ENCODE measurements at regions not wholly inside any gene's neighbourhood (a gene's known extent, or its start where the extent isn't known, plus 50 kb on each side); places are given as distances from the start of the nearest gene placed in this dataset.
"Not testable (repeated sequence)": the region's sequence is repeated elsewhere in the genome, so short reads cannot be mapped to it uniquely, and the experiment has no call there.

DNA sequence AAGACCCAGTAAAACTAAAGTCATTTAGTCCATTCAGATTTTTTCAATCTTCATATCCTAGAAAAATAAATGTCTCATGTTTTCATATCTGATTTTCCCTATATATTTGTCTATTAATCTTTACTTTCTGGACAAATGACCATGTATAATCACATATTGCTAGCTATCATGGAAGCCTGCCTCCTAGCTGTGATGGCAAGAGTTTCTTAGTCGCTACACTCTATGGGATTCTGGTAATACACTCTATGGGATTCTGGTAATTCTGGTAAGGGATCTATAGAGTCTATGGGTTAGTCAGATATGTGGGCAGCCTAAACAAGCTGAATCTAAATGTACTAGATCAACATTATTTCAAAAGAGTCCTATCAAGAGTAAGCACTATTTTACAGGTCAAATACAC lies 198.7 kb upstream of the LHX8 start:
- no peak for DNase-seq
- ChIA-PET CTCF (no interaction called here), POLR2A (no interaction called here)
- Mint-ChIP-seq H3K9me3 (peaks cover 0 to 13% (median 5%) of the 10 kb centered on the region in 11 donors), H3K36me3 (no peaks in the 10 kb centered on the region), H3K4me3 (no peak overlapping the region), H3K27me3 (no peaks in the 10 kb centered on the region), H3K27ac (no peak overlapping the region), H3K4me1 (no peaks in the 10 kb centered on the region)
- Histone ChIP-seq H3K9me3 (ENCODE audit: control insufficient read depth in 2 of 3, low read length in 3 of 3) (peaks cover 0 to 3% (median 0%) of the 10 kb centered on the region in 3 experiments), H3K27me3 (ENCODE audit: control insufficient read depth in 2 of 2, insufficient read depth in 2 of 2, low read length in 2 of 2) (no peaks in the 10 kb centered on the region), H3K4me1 (ENCODE audit: control insufficient read depth in 2 of 2, insufficient read depth in 2 of 2, low read length in 2 of 2) (no peaks in the 10 kb centered on the region), H3K27ac (ENCODE audit: low read depth, low read length) (no peak overlapping the region), H3K36me3 (ENCODE audit: control insufficient read depth in 2 of 3, insufficient read depth in 3 of 3, low read length in 3 of 3) (no peaks in the 10 kb centered on the region), H3K4me3 (ENCODE audit: low read length) (no peak overlapping the region)
- no peak for ATAC-seq
- intact Hi-C loops (cut with micrococcal nuclease): no loop called here

GRCh38 chr1:74937176-74937575 lies 197.0 kb upstream of the LHX8 start:
- H3K27ac ChIP-seq (ENCODE audit: low read depth, low read length): no peak overlapping the region
- ATAC-seq: no peak
- H3K9me3 ChIP-seq (ENCODE audit: control insufficient read depth in 2 of 3, low read length in 3 of 3): no peaks in the 10 kb centered on the region
- ChIA-PET CTCF (no interaction called here), POLR2A (no interaction called here)
- H3K4me3 ChIP-seq (ENCODE audit: low read length): no peak overlapping the region
- H3K27me3 ChIP-seq (ENCODE audit: control insufficient read depth in 2 of 2, insufficient read depth in 2 of 2, low read length in 2 of 2): no peaks in the 10 kb centered on the region
- peaks cover 0 to 20% (median 6%) of the 10 kb centered on the region in 11 donors for H3K9me3 Mint-ChIP-seq
- no peak for DNase-seq
- no peaks in the 10 kb centered on the region for H3K4me1 Mint-ChIP-seq
- H3K36me3 Mint-ChIP-seq: no peaks in the 10 kb centered on the region
- intact Hi-C loops (cut with micrococcal nuclease): no loop called here
- H3K4me3 Mint-ChIP-seq: no peak overlapping the region
- H3K36me3 ChIP-seq (ENCODE audit: control insufficient read depth in 2 of 3, insufficient read depth in 3 of 3, low read length in 3 of 3): no peaks in the 10 kb centered on the region
- H3K27ac Mint-ChIP-seq: no peak overlapping the region
- H3K27me3 Mint-ChIP-seq: no peaks in the 10 kb centered on the region
- H3K4me1 ChIP-seq (ENCODE audit: control insufficient read depth in 2 of 2, insufficient read depth in 2 of 2, low read length in 2 of 2): no peaks in the 10 kb centered on the region

GRCh38 chr1:74943046-74943445 lies 191.1 kb upstream of the LHX8 start:
- Mint-ChIP-seq H3K27ac (no peak overlapping the region), H3K4me3 (no peak overlapping the region), H3K4me1 (no peaks in the 10 kb centered on the region), H3K27me3 (peaks cover 0 to 4% (median 0%) of the 10 kb centered on the region in 5 donors), H3K36me3 (no peaks in the 10 kb centered on the region), H3K9me3 (peaks cover 2 to 18% (median 7%) of the 10 kb centered on the region in 11 donors)
- no peak overlapping the region for H3K27ac ChIP-seq (ENCODE audit: low read depth, low read length)
- DNase-seq: no peak
- H3K9me3 ChIP-seq (ENCODE audit: control insufficient read depth in 2 of 3, low read length in 3 of 3): no peaks in the 10 kb centered on the region
- H3K27me3 ChIP-seq (ENCODE audit: control insufficient read depth in 2 of 2, insufficient read depth in 2 of 2, low read length in 2 of 2): no peaks in the 10 kb centered on the region
- ChIA-PET POLR2A (no interaction called here), CTCF (no interaction called here)
- no peaks in the 10 kb centered on the region for H3K36me3 ChIP-seq (ENCODE audit: control insufficient read depth in 2 of 3, insufficient read depth in 3 of 3, low read length in 3 of 3)
- no peaks in the 10 kb centered on the region for H3K4me1 ChIP-seq (ENCODE audit: control insufficient read depth in 2 of 2, insufficient read depth in 2 of 2, low read length in 2 of 2)
- ATAC-seq: no peak
- H3K4me3 ChIP-seq (ENCODE audit: low read length): no peak overlapping the region
- intact Hi-C loops (cut with micrococcal nuclease): no loop called here

DNA sequence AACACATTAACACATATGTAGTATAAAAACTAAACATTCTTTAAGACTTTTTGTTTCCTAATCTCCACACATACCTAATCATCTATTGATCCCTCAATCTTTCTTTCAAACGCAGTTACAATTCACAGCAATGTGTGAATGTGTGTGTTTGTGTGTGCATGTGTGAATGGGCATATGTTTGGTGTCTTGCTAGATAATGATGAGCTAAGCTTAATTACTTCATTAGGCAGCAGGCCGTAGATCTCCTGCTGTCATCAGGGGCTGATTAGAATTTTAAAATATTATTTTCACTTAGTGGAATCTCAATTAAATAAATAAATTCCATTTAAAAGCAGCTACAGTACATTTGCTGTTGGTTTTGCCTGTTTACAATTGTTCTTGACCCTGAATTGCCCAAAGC lies 187.8 kb upstream of the LHX8 start:
- DNase-seq (no peak), ATAC-seq (no peak)
- Mint-ChIP-seq H3K36me3 (peaks cover 0 to 3% (median 0%) of the 10 kb centered on the region in 5 donors), H3K27ac (no peak overlapping the region), H3K4me3 (no peak overlapping the region), H3K27me3 (peaks cover 0 to 4% (median 0%) of the 10 kb centered on the region in 5 donors), H3K4me1 (no peaks in the 10 kb centered on the region), H3K9me3 (peaks cover 0 to 17% (median 6%) of the 10 kb centered on the region in 11 donors)
- Histone ChIP-seq H3K27me3 (ENCODE audit: control insufficient read depth in 2 of 2, insufficient read depth in 2 of 2, low read length in 2 of 2) (no peaks in the 10 kb centered on the region), H3K4me1 (ENCODE audit: control insufficient read depth in 2 of 2, insufficient read depth in 2 of 2, low read length in 2 of 2) (no peaks in the 10 kb centered on the region), H3K4me3 (ENCODE audit: low read length) (no peak overlapping the region), H3K27ac (ENCODE audit: low read depth, low read length) (no peak overlapping the region), H3K36me3 (ENCODE audit: control insufficient read depth in 2 of 3, insufficient read depth in 3 of 3, low read length in 3 of 3) (no peaks in the 10 kb centered on the region), H3K9me3 (ENCODE audit: control insufficient read depth in 2 of 3, low read length in 3 of 3) (no peaks in the 10 kb centered on the region)
- ChIA-PET POLR2A (no interaction called here), CTCF (no interaction called here)
- intact Hi-C loops (cut with micrococcal nuclease): no loop called here

DNA sequence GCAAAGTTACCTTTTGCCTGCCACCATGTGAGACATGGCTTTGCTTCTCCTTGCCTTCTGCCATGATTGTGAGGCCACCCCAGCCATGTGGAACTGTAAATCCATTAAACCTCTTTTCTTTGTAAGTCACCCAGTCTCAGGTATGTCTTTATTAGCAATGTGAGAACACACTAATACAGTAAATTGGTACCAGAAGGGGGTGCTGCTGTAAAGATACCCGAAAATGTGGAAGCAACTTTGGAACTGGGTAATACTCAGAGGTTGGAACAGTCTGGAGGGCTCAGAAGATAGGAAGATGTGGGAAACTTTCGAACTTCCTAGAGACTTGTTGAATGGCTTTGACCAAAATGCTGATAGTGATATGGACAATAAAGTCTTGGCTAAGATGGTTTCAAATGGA lies 184.8 kb upstream of the LHX8 start:
- H3K27me3 Mint-ChIP-seq; H3K27ac ChIP-seq (ENCODE audit: low read depth, low read length); H3K36me3 Mint-ChIP-seq; DNase-seq; CTCF ChIA-PET; H3K4me1 Mint-ChIP-seq; H3K4me3 ChIP-seq (ENCODE audit: low read length); H3K4me3 Mint-ChIP-seq; H3K9me3 ChIP-seq (ENCODE audit: control insufficient read depth in 2 of 3, low read length in 3 of 3); H3K4me1 ChIP-seq (ENCODE audit: control insufficient read depth in 2 of 2, insufficient read depth in 2 of 2, low read length in 2 of 2); intact Hi-C loops (cut with micrococcal nuclease); POLR2A ChIA-PET; H3K27ac Mint-ChIP-seq; H3K27me3 ChIP-seq (ENCODE audit: control insufficient read depth in 2 of 2, insufficient read depth in 2 of 2, low read length in 2 of 2); ATAC-seq; H3K9me3 Mint-ChIP-seq; H3K36me3 ChIP-seq (ENCODE audit: control insufficient read depth in 2 of 3, insufficient read depth in 3 of 3, low read length in 3 of 3): not testable (repeated sequence)

GRCh38 chr1:74951981-74952380 lies 182.2 kb upstream of the LHX8 start:
- H3K36me3 Mint-ChIP-seq; POLR2A ChIA-PET; H3K4me3 Mint-ChIP-seq; intact Hi-C loops (cut with micrococcal nuclease); H3K4me3 ChIP-seq (ENCODE audit: low read length); H3K27me3 ChIP-seq (ENCODE audit: control insufficient read depth in 2 of 2, insufficient read depth in 2 of 2, low read length in 2 of 2); H3K9me3 ChIP-seq (ENCODE audit: control insufficient read depth in 2 of 3, low read length in 3 of 3); H3K36me3 ChIP-seq (ENCODE audit: control insufficient read depth in 2 of 3, insufficient read depth in 3 of 3, low read length in 3 of 3); CTCF ChIA-PET; DNase-seq; H3K27me3 Mint-ChIP-seq; H3K4me1 Mint-ChIP-seq; H3K27ac ChIP-seq (ENCODE audit: low read depth, low read length); ATAC-seq; H3K9me3 Mint-ChIP-seq; H3K27ac Mint-ChIP-seq; H3K4me1 ChIP-seq (ENCODE audit: control insufficient read depth in 2 of 2, insufficient read depth in 2 of 2, low read length in 2 of 2): not testable (repeated sequence)

- Mint-ChIP-seq H3K4me1 (no peaks in the 10 kb centered on the region), H3K27me3 (no peaks in the 10 kb centered on the region), H3K36me3 (peaks cover 0 to 3% (median 0%) of the 10 kb centered on the region in 5 donors), H3K4me3 (no peak overlapping the region), H3K27ac (no peak overlapping the region), H3K9me3 (peaks cover 0 to 8% (median 0%) of the 10 kb centered on the region in 11 donors)
- no peak for ATAC-seq
- DNase-seq: no peak
- Histone ChIP-seq H3K9me3 (ENCODE audit: control insufficient read depth in 2 of 3, low read length in 3 of 3) (no peaks in the 10 kb centered on the region), H3K36me3 (ENCODE audit: control insufficient read depth in 2 of 3, insufficient read depth in 3 of 3, low read length in 3 of 3) (no peaks in the 10 kb centered on the region), H3K4me3 (ENCODE audit: low read length) (no peak overlapping the region), H3K27me3 (ENCODE audit: control insufficient read depth in 2 of 2, insufficient read depth in 2 of 2, low read length in 2 of 2) (no peaks in the 10 kb centered on the region), H3K4me1 (ENCODE audit: control insufficient read depth in 2 of 2, insufficient read depth in 2 of 2, low read length in 2 of 2) (no peaks in the 10 kb centered on the region), H3K27ac (ENCODE audit: low read depth, low read length) (no peak overlapping the region)
- ChIA-PET CTCF (no interaction called here), POLR2A (no interaction called here)
- intact Hi-C loops (cut with micrococcal nuclease): no loop called here
Observed at GRCh38 chr1:74952786-74953185, 181.4 kb upstream of the LHX8 start.

All from naive thymus-derived CD4-positive, alpha-beta T cell (primary cell).